ENCODE measurements at regions not wholly inside any gene's neighbourhood (a gene's known extent, or its start where the extent isn't known, plus 50 kb on each side); places are given as distances from the start of the nearest gene placed in this dataset.

DNA sequence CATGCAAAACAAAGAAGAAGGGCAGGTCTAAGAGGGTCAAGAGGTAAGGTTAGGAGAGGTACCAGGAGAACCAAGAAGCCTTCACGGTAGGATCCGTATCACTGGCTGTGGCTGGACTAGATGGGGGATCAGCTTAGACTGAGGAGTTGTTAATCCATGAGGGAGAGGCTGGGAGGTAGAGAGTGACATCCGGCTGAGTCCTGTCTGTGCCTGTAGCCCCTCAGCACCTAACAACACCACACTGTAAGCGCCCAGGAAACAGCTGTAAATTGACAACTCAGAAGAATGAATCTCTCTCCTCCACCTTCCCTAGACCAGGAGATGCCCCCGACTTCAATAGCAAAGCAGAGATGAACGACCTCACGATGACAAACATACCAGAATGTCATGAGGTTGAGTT is 199.4 kb upstream of the RPL38 start:
- TF ChIP-seq, protein P1, sequence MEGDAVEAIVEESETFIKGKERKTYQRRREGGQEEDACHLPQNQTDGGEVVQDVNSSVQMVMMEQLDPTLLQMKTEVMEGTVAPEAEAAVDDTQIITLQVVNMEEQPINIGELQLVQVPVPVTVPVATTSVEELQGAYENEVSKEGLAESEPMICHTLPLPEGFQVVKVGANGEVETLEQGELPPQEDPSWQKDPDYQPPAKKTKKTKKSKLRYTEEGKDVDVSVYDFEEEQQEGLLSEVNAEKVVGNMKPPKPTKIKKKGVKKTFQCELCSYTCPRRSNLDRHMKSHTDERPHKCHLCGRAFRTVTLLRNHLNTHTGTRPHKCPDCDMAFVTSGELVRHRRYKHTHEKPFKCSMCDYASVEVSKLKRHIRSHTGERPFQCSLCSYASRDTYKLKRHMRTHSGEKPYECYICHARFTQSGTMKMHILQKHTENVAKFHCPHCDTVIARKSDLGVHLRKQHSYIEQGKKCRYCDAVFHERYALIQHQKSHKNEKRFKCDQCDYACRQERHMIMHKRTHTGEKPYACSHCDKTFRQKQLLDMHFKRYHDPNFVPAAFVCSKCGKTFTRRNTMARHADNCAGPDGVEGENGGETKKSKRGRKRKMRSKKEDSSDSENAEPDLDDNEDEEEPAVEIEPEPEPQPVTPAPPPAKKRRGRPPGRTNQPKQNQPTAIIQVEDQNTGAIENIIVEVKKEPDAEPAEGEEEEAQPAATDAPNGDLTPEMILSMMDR (IDR thresholded peaks at IDR 0.05) = no peak
- TF ChIP-seq POLR2AphosphoS5 (IDR thresholded peaks at IDR 0.05) = no peak

Data from breast epithelium (tissue), 3 donors.